ENCODE measurements at regions not wholly inside any gene's neighbourhood (a gene's known extent, or its start where the extent isn't known, plus 50 kb on each side); places are given as distances from the start of the nearest gene placed in this dataset.

DNA sequence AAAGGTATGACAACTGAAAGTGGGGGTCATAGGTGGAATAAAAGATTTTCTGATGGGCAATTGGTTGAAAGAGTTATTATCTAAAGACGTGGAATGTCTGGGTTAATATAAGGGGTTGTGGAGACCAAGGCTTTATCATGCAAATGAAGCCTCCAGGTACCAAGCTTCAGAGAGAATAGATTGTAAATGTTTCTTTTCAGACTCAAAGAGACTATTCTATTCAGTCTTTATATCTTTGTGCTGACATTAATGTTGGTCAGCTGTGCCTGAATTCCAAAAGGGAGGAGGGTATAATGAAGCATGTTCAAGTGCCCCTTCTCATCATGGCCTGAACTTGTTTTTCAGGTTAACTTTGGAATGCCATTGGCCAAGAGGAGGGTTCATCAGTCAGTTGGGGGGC, 145.3 kb downstream of the SETD4 start:
- Histone ChIP-seq H3K27ac (no peak overlapping the region), H3K4me1 (peaks cover 0 to 3% (median 0%) of the 10 kb centered on the region in 4 donors), H3K36me3 (no peaks in the 10 kb centered on the region), H3K9me3 (no peaks in the 10 kb centered on the region), H3K4me3 (no peak overlapping the region), H3K27me3 (no peaks in the 10 kb centered on the region)
- ATAC-seq (ENCODE audit: low FRiP score in 2 of 2), result no peak
- WGBS, 2 donors, result 76 to 91% methylated on average over 1 of the region's 1 CpG
- DNase-seq, result no peak
- TF ChIP-seq, protein P1, sequence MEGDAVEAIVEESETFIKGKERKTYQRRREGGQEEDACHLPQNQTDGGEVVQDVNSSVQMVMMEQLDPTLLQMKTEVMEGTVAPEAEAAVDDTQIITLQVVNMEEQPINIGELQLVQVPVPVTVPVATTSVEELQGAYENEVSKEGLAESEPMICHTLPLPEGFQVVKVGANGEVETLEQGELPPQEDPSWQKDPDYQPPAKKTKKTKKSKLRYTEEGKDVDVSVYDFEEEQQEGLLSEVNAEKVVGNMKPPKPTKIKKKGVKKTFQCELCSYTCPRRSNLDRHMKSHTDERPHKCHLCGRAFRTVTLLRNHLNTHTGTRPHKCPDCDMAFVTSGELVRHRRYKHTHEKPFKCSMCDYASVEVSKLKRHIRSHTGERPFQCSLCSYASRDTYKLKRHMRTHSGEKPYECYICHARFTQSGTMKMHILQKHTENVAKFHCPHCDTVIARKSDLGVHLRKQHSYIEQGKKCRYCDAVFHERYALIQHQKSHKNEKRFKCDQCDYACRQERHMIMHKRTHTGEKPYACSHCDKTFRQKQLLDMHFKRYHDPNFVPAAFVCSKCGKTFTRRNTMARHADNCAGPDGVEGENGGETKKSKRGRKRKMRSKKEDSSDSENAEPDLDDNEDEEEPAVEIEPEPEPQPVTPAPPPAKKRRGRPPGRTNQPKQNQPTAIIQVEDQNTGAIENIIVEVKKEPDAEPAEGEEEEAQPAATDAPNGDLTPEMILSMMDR (IDR thresholded peaks at IDR 0.05), result no peak
- TF ChIP-seq POLR2A (IDR thresholded peaks at IDR 0.05) (no peak), EP300 (IDR thresholded peaks at IDR 0.05) (no peak), POLR2AphosphoS5 (IDR thresholded peaks at IDR 0.05) (no peak)

DNA sequence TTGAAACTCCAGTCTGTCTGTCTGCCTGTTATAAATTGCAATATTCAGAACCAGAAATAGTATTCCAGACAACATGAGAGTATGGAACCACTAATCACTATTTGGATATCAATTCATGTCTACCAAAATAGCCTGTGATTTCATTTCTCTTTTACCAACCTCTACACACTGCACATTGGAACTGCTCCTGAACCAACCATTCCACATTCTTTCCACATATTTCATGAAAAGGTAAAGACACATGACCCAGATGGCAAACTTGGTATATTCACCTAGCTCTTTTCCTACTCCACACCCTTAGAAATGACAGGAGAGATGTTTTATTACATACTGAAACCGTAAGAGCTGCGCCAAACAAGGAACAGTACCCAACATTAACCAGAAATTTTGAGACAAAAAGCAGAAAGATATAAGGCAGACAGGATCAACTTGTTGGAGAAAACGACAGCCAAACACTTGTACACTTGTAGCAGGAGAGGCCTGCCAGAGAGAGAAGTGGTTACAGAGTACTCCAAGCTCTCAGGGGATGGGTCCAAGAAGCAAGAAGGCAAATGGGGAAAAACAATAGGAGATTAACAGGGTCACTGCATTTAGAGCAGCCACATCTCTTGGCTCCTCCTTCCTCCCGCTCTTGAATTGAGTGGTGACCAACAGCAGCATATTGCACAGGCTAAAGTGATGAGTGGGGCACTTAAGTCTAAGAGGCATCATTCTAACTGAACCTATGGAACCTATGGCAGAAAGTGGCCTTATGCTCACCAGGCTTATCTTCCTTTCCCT, 148.7 kb downstream of the SETD4 start:
- no peaks in the 10 kb centered on the region for H3K27me3 ChIP-seq
- H3K4me3 ChIP-seq, result no peak overlapping the region
- H3K4me1 ChIP-seq, result peaks cover 0 to 3% (median 0%) of the 10 kb centered on the region in 4 donors
- peak in 1 of 2 donors; percentile 36 for DNase-seq
- no peaks in the 10 kb centered on the region for H3K9me3 ChIP-seq
- H3K27ac ChIP-seq, result peak overlapping the region in 1 of 4 donors; percentile 4
- WGBS, 2 donors, result 64 to 65% methylated on average over 4 of the region's 4 CpGs
- H3K36me3 ChIP-seq, result no peaks in the 10 kb centered on the region
- ATAC-seq (ENCODE audit: low FRiP score in 2 of 2), result peak in 1 of 2 donors; percentile 57
- no peak for TF ChIP-seq EP300 (IDR thresholded peaks at IDR 0.05)

DNA sequence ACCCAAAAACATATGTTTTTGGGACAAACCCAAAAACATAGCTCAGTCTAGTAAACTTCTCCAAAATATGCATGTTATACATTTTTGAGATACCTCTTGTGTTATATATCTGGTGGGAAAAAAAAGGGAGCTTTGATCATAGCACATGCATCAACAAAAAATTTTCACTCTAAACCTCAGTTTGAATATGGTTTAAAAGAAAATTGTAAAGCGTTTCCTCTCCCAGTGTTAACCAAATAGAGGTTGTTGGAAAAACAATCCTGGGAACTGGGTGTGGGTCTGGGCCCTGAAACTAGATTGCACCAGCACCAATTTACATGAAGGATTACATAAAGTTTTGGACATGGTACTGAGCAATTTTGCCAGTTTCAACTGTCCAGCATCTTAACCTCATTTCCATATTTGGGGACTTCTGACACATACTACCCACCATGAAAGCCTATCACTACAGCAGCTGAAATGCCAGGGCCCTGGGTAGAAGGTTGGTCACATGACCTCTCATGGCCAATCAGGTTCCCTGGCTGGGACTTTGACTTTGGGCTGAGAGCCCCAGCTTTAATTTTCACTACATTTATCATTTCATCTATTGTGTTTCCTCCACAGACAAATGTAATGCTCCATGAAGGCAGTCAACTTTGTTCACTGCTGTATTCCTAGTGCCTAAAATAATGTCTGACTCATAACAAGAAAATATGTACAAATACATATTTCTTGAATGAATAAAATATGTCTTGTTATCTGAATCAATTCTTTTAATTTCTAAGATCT, 150.7 kb downstream of the SETD4 start:
- Histone ChIP-seq H3K27ac (no peak overlapping the region), H3K9me3 (no peaks in the 10 kb centered on the region), H3K4me1 (peaks cover 0 to 11% (median 6%) of the 10 kb centered on the region in 4 donors), H3K4me3 (no peak overlapping the region), H3K36me3 (no peaks in the 10 kb centered on the region), H3K27me3 (no peaks in the 10 kb centered on the region)
- TF ChIP-seq EP300 (IDR thresholded peaks at IDR 0.05) (no peak), POLR2A (IDR thresholded peaks at IDR 0.05) (no peak), POLR2AphosphoS5 (IDR thresholded peaks at IDR 0.05) (no peak)
- TF ChIP-seq, protein P1 (IDR thresholded peaks at IDR 0.05), result no peak
- WGBS, 2 donors, result 76 to 86% methylated on average over 1 of the region's 1 CpG
- ATAC-seq (ENCODE audit: low FRiP score in 2 of 2) (no peak), DNase-seq (no peak)

DNA sequence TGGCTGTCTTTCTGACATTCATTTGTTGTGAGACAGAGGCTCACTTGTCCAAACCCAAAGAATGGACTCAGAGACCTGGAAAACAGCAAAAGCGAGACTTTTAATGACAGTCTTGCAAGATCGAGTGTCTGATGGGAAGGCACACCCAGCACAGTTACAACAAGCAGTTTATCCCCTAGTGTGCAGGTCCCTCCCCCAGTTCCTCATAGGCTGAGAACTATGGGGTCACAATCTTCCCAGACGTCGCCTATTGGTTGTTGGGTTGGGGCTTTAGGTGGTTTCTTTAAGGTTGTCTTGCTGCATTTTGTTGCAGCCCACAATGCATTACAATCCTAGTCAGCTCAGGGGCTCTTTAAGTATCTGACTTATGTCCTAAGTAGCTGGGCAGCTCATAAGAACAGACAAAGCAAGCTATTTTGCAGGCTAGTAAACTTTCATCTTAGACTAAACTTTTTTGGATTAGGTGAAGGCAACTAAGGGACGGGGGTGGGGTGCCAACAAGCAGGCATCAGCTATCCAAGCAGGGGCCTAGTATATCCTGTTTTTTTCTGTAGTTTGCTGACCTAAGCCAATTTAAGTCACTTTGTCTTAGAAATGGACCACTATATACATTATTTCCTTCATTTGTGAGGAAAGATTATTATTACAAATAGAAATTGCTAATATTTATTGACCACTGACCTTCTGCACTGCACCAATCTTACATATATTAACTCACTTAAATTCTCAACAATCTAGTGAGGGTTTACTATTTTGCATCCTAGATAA, 151.8 kb downstream of the SETD4 start:
- H3K27ac ChIP-seq, result no peak overlapping the region
- H3K9me3 ChIP-seq, result no peaks in the 10 kb centered on the region
- no peaks in the 10 kb centered on the region for H3K27me3 ChIP-seq
- ATAC-seq (ENCODE audit: low FRiP score in 2 of 2) (no peak), DNase-seq (no peak)
- no peaks in the 10 kb centered on the region for H3K36me3 ChIP-seq
- 94 to 99% methylated on average over 5 of the region's 5 CpGs for WGBS, 2 donors
- no peak overlapping the region for H3K4me3 ChIP-seq
- no peak for TF ChIP-seq POLR2A (IDR thresholded peaks at IDR 0.05)
- TF ChIP-seq EP300 (IDR thresholded peaks at IDR 0.05), result no peak
- TF ChIP-seq POLR2AphosphoS5 (IDR thresholded peaks at IDR 0.05), result no peak
- TF ChIP-seq, protein P1 (IDR thresholded peaks at IDR 0.05), result no peak
- peaks cover 0 to 11% (median 6%) of the 10 kb centered on the region in 4 donors for H3K4me1 ChIP-seq

DNA sequence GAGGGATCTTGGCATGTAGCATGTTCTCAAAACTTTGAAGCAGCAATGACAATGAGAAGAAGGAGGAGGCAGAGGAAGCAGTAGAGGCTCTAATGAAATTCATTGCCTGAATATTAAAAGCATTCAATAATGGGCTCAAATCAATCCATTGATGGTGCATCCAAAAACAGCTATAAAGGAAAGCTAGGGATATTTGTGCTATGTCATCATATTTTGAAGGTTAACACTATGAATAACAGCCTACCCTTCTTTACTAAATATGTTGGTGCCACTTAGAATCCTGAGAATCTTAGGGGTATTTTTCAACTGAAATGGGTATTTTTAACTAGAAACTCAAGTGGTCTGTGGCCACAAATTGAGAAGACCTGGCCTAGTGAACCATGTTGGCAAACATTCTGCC, 153.7 kb downstream of the SETD4 start:
- no peaks in the 10 kb centered on the region for H3K36me3 ChIP-seq
- no peaks in the 10 kb centered on the region for H3K9me3 ChIP-seq
- TF ChIP-seq, protein P1 (IDR thresholded peaks at IDR 0.05), result no peak
- no peak for TF ChIP-seq EP300 (IDR thresholded peaks at IDR 0.05)
- no peak for TF ChIP-seq POLR2A (IDR thresholded peaks at IDR 0.05)
- H3K4me3 ChIP-seq, result no peak overlapping the region
- peaks cover 0 to 11% (median 5%) of the 10 kb centered on the region in 4 donors for H3K4me1 ChIP-seq
- DNase-seq (no peak), ATAC-seq (ENCODE audit: low FRiP score in 2 of 2) (no peak)
- no peak overlapping the region for H3K27ac ChIP-seq
- no peaks in the 10 kb centered on the region for H3K27me3 ChIP-seq

Measured in upper lobe of left lung (tissue), 6 donors.